GM23338 (cell line): ENCODE measurements at regions not wholly inside any gene's neighbourhood (a gene's known extent, or its start where the extent isn't known, plus 50 kb on each side); places are given as distances from the start of the nearest gene placed in this dataset.

ENCODE experiments used
- CREB1 ChIP-seq: fragments of 250-450 bp; sonication (Bioruptor Pico); IDR thresholded peaks from 2 replicates; pipeline ENCODE4 v1.5.0; 2020; ENCODE audit warnings: low read depth, mild to moderate bottlenecking, moderate library complexity
- CTCF ChIP-seq, 2 experiments: fragments of 200-600 bp in 1 of 2; sonication (generic) in 1 of 2; conservative IDR thresholded peaks; 2 replicates each; pipeline versions ENCODE4 v1.5.1 to v1.6.1; 2016 to 2017; ENCODE audit warnings: antibody characterized with exemption in 2 of 2, low read depth in 2 of 2, mild to moderate bottlenecking in 2 of 2, moderate library complexity in 1 of 2
- EZH2 ChIP-seq: fragments of 200-600 bp; sonication (generic); IDR thresholded peaks from one replicate; pipeline ENCODE4 v1.8.0; 2017; ENCODE audit warnings: antibody characterized with exemption, mild to moderate bottlenecking, low read depth; ENCODE audit not compliant: unreplicated experiment
- EZH2phosphoT487 ChIP-seq: fragments of 200-600 bp; sonication (generic); IDR thresholded peaks from one replicate; pipeline ENCODE4 v1.8.1; 2018; ENCODE audit warnings: antibody characterized with exemption; ENCODE audit not compliant: unreplicated experiment
- POLR2AphosphoS5 ChIP-seq: IDR thresholded peaks from 2 replicates; pipeline ENCODE4 v1.6.1; 2016; ENCODE audit warnings: antibody characterized with exemption, low read depth
- REST ChIP-seq: IDR thresholded peaks from one replicate; pipeline ENCODE4 v1.6.1; 2018; ENCODE audit warnings: antibody characterized with exemption; ENCODE audit not compliant: unreplicated experiment
- STAT1 ChIP-seq: IDR thresholded peaks from one replicate; pipeline ENCODE4 v1.6.1; 2016; ENCODE audit warnings: antibody characterized with exemption; ENCODE audit not compliant: unreplicated experiment
- ZNF331 ChIP-seq: fragments of 250-450 bp; sonication (Bioruptor Pico); IDR thresholded peaks from 2 replicates; pipeline ENCODE4 v1.5.0; 2020; ENCODE audit warnings: low read depth, mild to moderate bottlenecking, moderate library complexity

GRCh38 chr4:3642056-3642630, 109.9 kb upstream of the LRPAP1 start:
- no peak for TF ChIP-seq CTCF (conservative IDR thresholded peaks at IDR 0.05; ENCODE audit: low read depth in 2 of 2)
- TF ChIP-seq ZNF331 (CRISPR knock-in tag): no peak
- TF ChIP-seq EZH2: no peak
- no peak for TF ChIP-seq REST
- TF ChIP-seq CREB1 (CRISPR knock-in tag): no peak
- no peak for TF ChIP-seq STAT1
- no peak for TF ChIP-seq POLR2AphosphoS5
- TF ChIP-seq EZH2phosphoT487: no peak
